OCI-LY1 (cell line): ENCODE measurements at regions not wholly inside any gene's neighbourhood (a gene's known extent, or its start where the extent isn't known, plus 50 kb on each side); places are given as distances from the start of the nearest gene placed in this dataset.

ENCODE experiments used
- H2AFZ ChIP-seq: fragments of 200-600 bp; sonication (generic), shearing (Covaris generic); 2 replicates; pipeline ENCODE4 v1.6.0; 2014; ENCODE audit warnings: antibody characterized with exemption, mild to moderate bottlenecking, low read length
- H3F3A ChIP-seq: fragments of 200-600 bp; sonication (generic), shearing (Covaris generic); 2 replicates; pipeline ENCODE4 v1.6.0; 2014; ENCODE audit warnings: mild to moderate bottlenecking, antibody characterized with exemption, low read length, moderate library complexity; ENCODE audit not compliant: insufficient read depth
- H3K27ac ChIP-seq: fragments of 200-600 bp; sonication (generic); 2 replicates; pipeline ENCODE4 v1.5.1; 2014; ENCODE audit warnings: low read length, mixed run types, mild to moderate bottlenecking, low read depth; ENCODE audit not compliant: poor library complexity, severe bottlenecking
- H3K27me3 ChIP-seq: fragments of 200-600 bp; sonication (generic); 2 replicates; pipeline ENCODE4 v1.6.0; 2014; ENCODE audit warnings: antibody characterized with exemption, mild to moderate bottlenecking, low read length, moderate library complexity; ENCODE audit not compliant: insufficient read depth
- H3K36me3 ChIP-seq: fragments of 200-600 bp; sonication (generic); 2 replicates; pipeline ENCODE4 v1.6.1; 2014; ENCODE audit warnings: mild to moderate bottlenecking, antibody characterized with exemption, low read length, moderate library complexity, mixed read lengths; ENCODE audit not compliant: insufficient read depth
- H3K4me1 ChIP-seq: fragments of 200-600 bp; sonication (generic); 2 replicates; pipeline ENCODE4 v1.5.1; 2014; ENCODE audit warnings: mild to moderate bottlenecking, low read length, moderate library complexity; ENCODE audit not compliant: insufficient read depth, severe bottlenecking
- H3K4me2 ChIP-seq: fragments of 200-600 bp; sonication (generic), shearing (Covaris generic); 2 replicates; pipeline ENCODE4 v1.6.1; 2014; ENCODE audit warnings: low read length
- H3K4me3 ChIP-seq: fragments of 200-600 bp; sonication (generic); 2 replicates; pipeline ENCODE4 v1.5.1; 2014; ENCODE audit warnings: low read length, low read depth, mild to moderate bottlenecking, mixed read lengths; ENCODE audit not compliant: poor library complexity, severe bottlenecking
- H3K79me2 ChIP-seq: fragments of 200-600 bp; shearing (Covaris generic); 2 replicates; pipeline ENCODE4 v1.6.1; 2016; ENCODE audit warnings: mixed run types, low read length, mixed read lengths; ENCODE audit not compliant: insufficient read depth
- H3K9ac ChIP-seq: fragments of 200-600 bp; sonication (generic), shearing (Covaris generic); 2 replicates; pipeline ENCODE4 v1.6.1; 2014; ENCODE audit warnings: mild to moderate bottlenecking, low read length, mixed read lengths
- H3K9me2 ChIP-seq: fragments of 200-600 bp; sonication (generic), shearing (Covaris generic); 2 replicates; pipeline ENCODE4 v1.6.1; 2014; ENCODE audit warnings: low read depth, mild to moderate bottlenecking, low read length, mixed read lengths
- H3K9me3 ChIP-seq: fragments of 200-600 bp; shearing (Covaris generic); 2 replicates; pipeline ENCODE4 v1.6.1; 2014; ENCODE audit warnings: low read length, mixed read lengths
- H4K20me1 ChIP-seq: fragments of 200-600 bp; sonication (generic), shearing (Covaris generic); 2 replicates; pipeline ENCODE4 v1.6.0; 2016; ENCODE audit warnings: mild to moderate bottlenecking, low read length; ENCODE audit not compliant: insufficient read depth
- CTCF ChIP-seq: fragments of 200-600 bp; sonication (generic), shearing (Covaris generic); IDR thresholded peaks from 2 replicates; pipeline ENCODE4 v1.5.1; 2017; ENCODE audit warnings: mild to moderate bottlenecking, antibody characterized with exemption, low read length, moderate library complexity, mixed read lengths
- EZH2 ChIP-seq: fragments of 200-600 bp; sonication (generic), shearing (Covaris generic); IDR thresholded peaks from 2 replicates; pipeline ENCODE4 v1.8.0; 2017; ENCODE audit warnings: borderline replicate concordance, mixed run types, mild to moderate bottlenecking, antibody characterized with exemption, low read length, moderate library complexity, mixed read lengths

- H3K9me3 ChIP-seq = no peaks in the 10 kb centered on the region
- no peak for TF ChIP-seq EZH2
- no peak for TF ChIP-seq CTCF
- no peaks in the 10 kb centered on the region for H3K79me2 ChIP-seq
- H3K9me2 ChIP-seq = no peaks in the 10 kb centered on the region
- no peak overlapping the region for H3K4me2 ChIP-seq
- H3K9ac ChIP-seq = no peak overlapping the region
- H3F3A ChIP-seq = no peaks in the 10 kb centered on the region
- no peaks in the 10 kb centered on the region for H3K4me1 ChIP-seq
- no peaks in the 10 kb centered on the region for H4K20me1 ChIP-seq
- H2AFZ ChIP-seq = no peak overlapping the region
- H3K27me3 ChIP-seq = no peaks in the 10 kb centered on the region
- no peak overlapping the region for H3K4me3 ChIP-seq
- no peaks in the 10 kb centered on the region for H3K36me3 ChIP-seq
- H3K27ac ChIP-seq = no peak overlapping the region
Observed at GRCh38 chr19:27887946-27888345, 1325.0 kb downstream of the UQCRFS1 start.

- no peaks in the 10 kb centered on the region for H3K9me3 ChIP-seq
- H4K20me1 ChIP-seq = no peaks in the 10 kb centered on the region
- no peaks in the 10 kb centered on the region for H3F3A ChIP-seq
- no peaks in the 10 kb centered on the region for H3K4me1 ChIP-seq
- TF ChIP-seq EZH2 (no peak), CTCF (no peak)
- no peak overlapping the region for H3K4me3 ChIP-seq
- no peaks in the 10 kb centered on the region for H3K79me2 ChIP-seq
- no peaks in the 10 kb centered on the region for H3K36me3 ChIP-seq
- no peaks in the 10 kb centered on the region for H3K9me2 ChIP-seq
- no peak overlapping the region for H3K9ac ChIP-seq
- no peak overlapping the region for H2AFZ ChIP-seq
- no peak overlapping the region for H3K4me2 ChIP-seq
- H3K27ac ChIP-seq = no peak overlapping the region
- no peaks in the 10 kb centered on the region for H3K27me3 ChIP-seq
Observed at GRCh38 chr19:27885359-27885758, 1327.6 kb downstream of the UQCRFS1 start.

- H3K9me2 ChIP-seq = no peaks in the 10 kb centered on the region
- no peaks in the 10 kb centered on the region for H3K9me3 ChIP-seq
- H3K4me1 ChIP-seq = no peaks in the 10 kb centered on the region
- no peak overlapping the region for H3K4me2 ChIP-seq
- TF ChIP-seq EZH2 (no peak), CTCF (no peak)
- H3F3A ChIP-seq = no peaks in the 10 kb centered on the region
- no peak overlapping the region for H2AFZ ChIP-seq
- no peaks in the 10 kb centered on the region for H3K36me3 ChIP-seq
- H3K4me3 ChIP-seq = no peak overlapping the region
- no peak overlapping the region for H3K27ac ChIP-seq
- no peak overlapping the region for H3K9ac ChIP-seq
- no peaks in the 10 kb centered on the region for H3K27me3 ChIP-seq
- no peaks in the 10 kb centered on the region for H4K20me1 ChIP-seq
- H3K79me2 ChIP-seq = no peaks in the 10 kb centered on the region
Observed at GRCh38 chr19:27884376-27884775, 1328.6 kb downstream of the UQCRFS1 start.
